ENCODE measurements at regions not wholly inside any gene's neighbourhood (a gene's known extent, or its start where the extent isn't known, plus 50 kb on each side); places are given as distances from the start of the nearest gene placed in this dataset.

- DNase-seq (ENCODE audit: low spot score) = no peak
- H3K9me3 ChIP-seq (ENCODE audit: control insufficient read depth in 4 of 4, low read length in 3 of 4) = no peaks in the 10 kb centered on the region
- 89% methylated on average over 7 of the region's 7 CpGs for WGBS
- TF ChIP-seq RAD21 (IDR thresholded peaks at IDR 0.05) (no peak), HNF4A (conservative IDR thresholded peaks at IDR 0.05) (no peak), MAX (IDR thresholded peaks at IDR 0.05) (no peak), NR2F2 (IDR thresholded peaks at IDR 0.05) (no peak)
- H3K27me3 ChIP-seq (ENCODE audit: control insufficient read depth in 4 of 4, insufficient read depth in 4 of 4, low read length in 3 of 4) = no peaks in the 10 kb centered on the region
- H3K36me3 ChIP-seq (ENCODE audit: control insufficient read depth in 4 of 4, insufficient read depth in 3 of 4, low read depth in 1 of 4, low read length in 3 of 4) = no peaks in the 10 kb centered on the region
- H3K9ac ChIP-seq (ENCODE audit: low read depth in 1 of 2, low read length in 2 of 2) = no peak overlapping the region
- H3K4me1 ChIP-seq (ENCODE audit: control insufficient read depth in 4 of 4, insufficient read depth in 4 of 4, low read length in 3 of 4) = peaks cover 0 to 14% (median 5%) of the 10 kb centered on the region in 4 donors
- no peak overlapping the region for H3K4me3 ChIP-seq (ENCODE audit: low read depth in 1 of 3, low read length in 3 of 3)
- H3K27ac ChIP-seq (ENCODE audit: low read depth in 1 of 2, low read length in 2 of 2) = no peak overlapping the region
These were observed 72.2 kb downstream of the RPLP1 start for GRCh38 chr15:69524814-69525213.

GRCh38 chr15:69525543-69525942, 72.9 kb downstream of the RPLP1 start:
- H3K4me1 ChIP-seq (ENCODE audit: control insufficient read depth in 4 of 4, insufficient read depth in 4 of 4, low read length in 3 of 4) = peaks cover 0 to 14% (median 5%) of the 10 kb centered on the region in 4 donors
- no peak overlapping the region for H3K4me3 ChIP-seq (ENCODE audit: low read depth in 1 of 3, low read length in 3 of 3)
- WGBS = 95% methylated on average over 6 of the region's 6 CpGs
- no peak overlapping the region for H3K27ac ChIP-seq (ENCODE audit: low read depth in 1 of 2, low read length in 2 of 2)
- no peak for TF ChIP-seq JUND (IDR thresholded peaks at IDR 0.05)
- TF ChIP-seq MAX (IDR thresholded peaks at IDR 0.05) = no peak
- no peak for TF ChIP-seq ATF3 (IDR thresholded peaks at IDR 0.05)
- no peak for TF ChIP-seq SP1 (IDR thresholded peaks at IDR 0.05)
- no peak for TF ChIP-seq ZBTB33 (IDR thresholded peaks at IDR 0.05)
- no peak for TF ChIP-seq HNF4G (IDR thresholded peaks at IDR 0.05)
- TF ChIP-seq TAF1 (conservative IDR thresholded peaks at IDR 0.05) = no peak
- no peak for TF ChIP-seq RAD21 (IDR thresholded peaks at IDR 0.05)
- no peak for TF ChIP-seq REST (IDR thresholded peaks at IDR 0.05)
- TF ChIP-seq HNF4A (conservative IDR thresholded peaks at IDR 0.05) = no peak
- no peak for TF ChIP-seq RXRA (IDR thresholded peaks at IDR 0.05)
- no peak for TF ChIP-seq NR2F2 (IDR thresholded peaks at IDR 0.05)
- no peak for TF ChIP-seq GABPA (IDR thresholded peaks at IDR 0.05 in 1 of 2, conservative IDR thresholded peaks at IDR 0.05 in 1 of 2)
- TF ChIP-seq FOXA1 (IDR thresholded peaks at IDR 0.05) = no peak
- TF ChIP-seq FOXA2 (IDR thresholded peaks at IDR 0.05) = no peak
- TF ChIP-seq YY1 (IDR thresholded peaks at IDR 0.05) = no peak
- no peak for TF ChIP-seq EGR1 (IDR thresholded peaks at IDR 0.05; ENCODE audit: low read depth in 2 of 2)
- TF ChIP-seq CTCF (IDR thresholded peaks at IDR 0.05; ENCODE audit: low read depth, low read length, missing input control) = no peak
- no peaks in the 10 kb centered on the region for H3K36me3 ChIP-seq (ENCODE audit: control insufficient read depth in 4 of 4, insufficient read depth in 3 of 4, low read depth in 1 of 4, low read length in 3 of 4)
- no peaks in the 10 kb centered on the region for H3K9me3 ChIP-seq (ENCODE audit: control insufficient read depth in 4 of 4, low read length in 3 of 4)
- H3K9ac ChIP-seq (ENCODE audit: low read depth in 1 of 2, low read length in 2 of 2) = no peak overlapping the region
- no peaks in the 10 kb centered on the region for H3K27me3 ChIP-seq (ENCODE audit: control insufficient read depth in 4 of 4, insufficient read depth in 4 of 4, low read length in 3 of 4)
- no peak for DNase-seq (ENCODE audit: low spot score)

All from liver (tissue), 8 donors.